ENCODE measurements at regions not wholly inside any gene's neighbourhood (a gene's known extent, or its start where the extent isn't known, plus 50 kb on each side); places are given as distances from the start of the nearest gene placed in this dataset.

- Histone ChIP-seq H3K36me3 (ENCODE audit: control insufficient read depth, low read length) (no peaks in the 10 kb centered on the region), H3K9me3 (ENCODE audit: control insufficient read depth, insufficient read depth, low read length) (peaks cover 2% of the 10 kb centered on the region; the same call in 1 of the 2 replicates), H4K20me1 (ENCODE audit: control insufficient read depth, insufficient read depth, low read depth, low read length) (no peaks in the 10 kb centered on the region), H3K79me2 (ENCODE audit: control insufficient read depth, low read length) (no peaks in the 10 kb centered on the region), H3K4me1 (ENCODE audit: control insufficient read depth, low read length) (no peaks in the 10 kb centered on the region), H3K27me3 (ENCODE audit: control insufficient read depth, low read length) (no peaks in the 10 kb centered on the region), H3K9me2 (replicated peaks; ENCODE audit: control insufficient read depth, low read length) (no peaks in the 10 kb centered on the region), H3K4me2 (ENCODE audit: low read length) (no peak overlapping the region), H3K4me3 (ENCODE audit: low read length) (no peak overlapping the region), H3K27ac (ENCODE audit: low read depth, low read length) (no peak overlapping the region), H3F3A (ENCODE audit: control insufficient read depth, insufficient read depth) (no peaks in the 10 kb centered on the region)
- TF ChIP-seq EZH2phosphoT487 (IDR thresholded peaks at IDR 0.05; ENCODE audit: borderline replicate concordance, low read length) (no peak), CTCF (IDR thresholded peaks at IDR 0.05; ENCODE audit: low read depth, low read length, poor library complexity, severe bottlenecking) (no peak)
Measured at GRCh38 chr6:21886542-21887151, 293.1 kb downstream of the SOX4 start.

GRCh38 chr6:21887231-21888185, 294.0 kb downstream of the SOX4 start:
- Histone ChIP-seq H3K27ac (ENCODE audit: low read depth, low read length) (no peak overlapping the region), H3K4me1 (ENCODE audit: control insufficient read depth, low read length) (no peaks in the 10 kb centered on the region), H3K4me2 (ENCODE audit: low read length) (no peak overlapping the region), H3F3A (ENCODE audit: control insufficient read depth, insufficient read depth) (no peaks in the 10 kb centered on the region), H3K9me3 (ENCODE audit: control insufficient read depth, insufficient read depth, low read length) (peaks cover 2% of the 10 kb centered on the region; the same call in 1 of the 2 replicates), H3K4me3 (ENCODE audit: low read length) (no peak overlapping the region), H3K27me3 (ENCODE audit: control insufficient read depth, low read length) (no peaks in the 10 kb centered on the region), H3K9me2 (replicated peaks; ENCODE audit: control insufficient read depth, low read length) (no peaks in the 10 kb centered on the region), H3K36me3 (ENCODE audit: control insufficient read depth, low read length) (no peaks in the 10 kb centered on the region), H4K20me1 (ENCODE audit: control insufficient read depth, insufficient read depth, low read depth, low read length) (no peaks in the 10 kb centered on the region), H3K79me2 (ENCODE audit: control insufficient read depth, low read length) (no peaks in the 10 kb centered on the region)
- TF ChIP-seq EZH2phosphoT487 (IDR thresholded peaks at IDR 0.05; ENCODE audit: borderline replicate concordance, low read length) (no peak), CTCF (IDR thresholded peaks at IDR 0.05; ENCODE audit: low read depth, low read length, poor library complexity, severe bottlenecking) (no peak)

GRCh38 chr6:21891080-21891479, 297.5 kb downstream of the SOX4 start:
- TF ChIP-seq EZH2phosphoT487 (IDR thresholded peaks at IDR 0.05; ENCODE audit: borderline replicate concordance, low read length): no peak
- no peak for TF ChIP-seq CTCF (IDR thresholded peaks at IDR 0.05; ENCODE audit: low read depth, low read length, poor library complexity, severe bottlenecking)
- H4K20me1 ChIP-seq (ENCODE audit: control insufficient read depth, insufficient read depth, low read depth, low read length): no peaks in the 10 kb centered on the region
- no peaks in the 10 kb centered on the region for H3K36me3 ChIP-seq (ENCODE audit: control insufficient read depth, low read length)
- H3K9me2 ChIP-seq (replicated peaks; ENCODE audit: control insufficient read depth, low read length): no peaks in the 10 kb centered on the region
- H3F3A ChIP-seq (ENCODE audit: control insufficient read depth, insufficient read depth): no peaks in the 10 kb centered on the region
- H3K4me2 ChIP-seq (ENCODE audit: low read length): no peak overlapping the region
- H3K27ac ChIP-seq (ENCODE audit: low read depth, low read length): no peak overlapping the region
- H3K27me3 ChIP-seq (ENCODE audit: control insufficient read depth, low read length): no peaks in the 10 kb centered on the region
- no peak overlapping the region for H3K4me3 ChIP-seq (ENCODE audit: low read length)
- H3K79me2 ChIP-seq (ENCODE audit: control insufficient read depth, low read length): no peaks in the 10 kb centered on the region
- no peaks in the 10 kb centered on the region for H3K4me1 ChIP-seq (ENCODE audit: control insufficient read depth, low read length)
- H3K9me3 ChIP-seq (ENCODE audit: control insufficient read depth, insufficient read depth, low read length): peaks cover 2% of the 10 kb centered on the region; the same call in 1 of the 2 replicates

Data from DOHH2 (cell line).